PFSK-1 (cell line): ENCODE measurements at regions not wholly inside any gene's neighbourhood (a gene's known extent, or its start where the extent isn't known, plus 50 kb on each side); places are given as distances from the start of the nearest gene placed in this dataset.

ENCODE experiments used
- FOXP2 ChIP-seq: optimal IDR thresholded peaks from 2 replicates; pipeline ENCODE3; 2011; ENCODE audit warnings: borderline replicate concordance, control low read depth, inconsistent platforms; ENCODE audit not compliant: insufficient read depth; ENCODE audit errors: extremely low read length, extremely low read depth
- POLR2AphosphoS5 ChIP-seq: IDR thresholded peaks from 2 replicates; pipeline ENCODE4 v1.6.1; 2012; ENCODE audit warnings: low read depth, mild to moderate bottlenecking, control low read depth, low read length, moderate library complexity
- REST ChIP-seq, 2 experiments: IDR thresholded peaks; 2 replicates each; pipeline versions ENCODE4 v1.6.1 to v1.8.0; 2011 to 2012; ENCODE audit warnings: low read depth in 2 of 2, low read length in 2 of 2, control low read depth in 1 of 2, inconsistent platforms in 1 of 2, mild to moderate bottlenecking in 1 of 2, moderate library complexity in 1 of 2; ENCODE audit not compliant: insufficient read depth in 1 of 2
- SIN3A ChIP-seq: IDR thresholded peaks from 2 replicates; pipeline ENCODE4 v1.6.1; 2012; ENCODE audit warnings: mild to moderate bottlenecking, low read length, moderate library complexity, borderline replicate concordance; ENCODE audit not compliant: insufficient read depth
- TAF1 ChIP-seq: IDR thresholded peaks from 2 replicates; pipeline ENCODE4 v1.6.1; 2012; ENCODE audit warnings: low read length, control low read depth, borderline replicate concordance; ENCODE audit not compliant: insufficient read depth

- no peak for TF ChIP-seq SIN3A
- no peak for TF ChIP-seq POLR2AphosphoS5
- TF ChIP-seq FOXP2: no peak
- TF ChIP-seq REST (IDR thresholded peaks at IDR 0.05; ENCODE audit: insufficient read depth in 1 of 2, low read depth in 2 of 2, low read length in 2 of 2): no peak
- no peak for TF ChIP-seq TAF1
Measured at GRCh38 chr2:11011359-11011758, 99.6 kb downstream of the KCNF1 start.

GRCh38 chr2:11012131-11012693, 100.5 kb downstream of the KCNF1 start:
- no peak for TF ChIP-seq REST (IDR thresholded peaks at IDR 0.05; ENCODE audit: insufficient read depth in 1 of 2, low read depth in 2 of 2, low read length in 2 of 2)
- TF ChIP-seq FOXP2: no peak
- TF ChIP-seq POLR2AphosphoS5: no peak
- TF ChIP-seq TAF1: no peak
- TF ChIP-seq SIN3A: no peak

DNA sequence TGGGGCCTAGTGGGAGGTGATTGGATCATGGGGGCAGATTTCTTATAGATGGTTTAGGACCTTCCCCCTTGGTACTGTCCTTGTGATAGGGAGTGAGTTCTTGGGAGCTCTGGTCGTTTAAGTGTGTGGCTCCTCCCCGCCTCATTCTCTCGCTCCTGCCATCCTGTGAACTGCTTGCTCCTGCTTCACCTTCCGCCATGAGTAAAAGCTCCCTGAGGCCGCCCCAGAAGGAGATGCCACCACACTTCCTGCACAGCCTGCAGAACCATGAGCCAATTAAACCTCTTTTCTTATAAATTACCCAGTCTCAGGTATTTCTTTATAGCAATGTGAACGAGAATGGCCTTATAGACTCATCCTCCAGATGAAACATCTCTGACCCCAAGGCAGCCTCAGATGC, 101.5 kb downstream of the KCNF1 start:
- TF ChIP-seq REST (IDR thresholded peaks at IDR 0.05; ENCODE audit: insufficient read depth in 1 of 2, low read depth in 2 of 2, low read length in 2 of 2) (no peak), FOXP2 (no peak), POLR2AphosphoS5 (no peak), SIN3A (no peak), TAF1 (no peak)

- TF ChIP-seq SIN3A: no peak
- no peak for TF ChIP-seq REST (IDR thresholded peaks at IDR 0.05; ENCODE audit: insufficient read depth in 1 of 2, low read depth in 2 of 2, low read length in 2 of 2)
- TF ChIP-seq POLR2AphosphoS5: no peak
- no peak for TF ChIP-seq TAF1
- no peak for TF ChIP-seq FOXP2
Measured at GRCh38 chr2:11014026-11014425, 102.3 kb downstream of the KCNF1 start.
